Activated CD4-positive, alpha-beta T cell treated with anti-CD3 and anti-CD28 coated beads for 24 hours (primary cell): ENCODE measurements at regions not wholly inside any gene's neighbourhood (a gene's known extent, or its start where the extent isn't known, plus 50 kb on each side); places are given as distances from the start of the nearest gene placed in this dataset.

Source experiments
- DNase-seq, 2 donors: peaks; one replicate each; pipeline ENCODE4 v3.0.0-alpha.2; 2020; ENCODE audit warnings: low read depth in 2 of 2

- no peak for DNase-seq
These were observed 545.4 kb downstream of the TUSC7 start for GRCh38 chr3:117254985-117255384.

- DNase-seq, result no peak
These were observed 546.2 kb downstream of the TUSC7 start for GRCh38 chr3:117255736-117256135.

- no peak for DNase-seq
These were observed 552.4 kb downstream of the TUSC7 start for GRCh38 chr3:117261983-117262421.

GRCh38 chr3:117263270-117263669 lies 553.7 kb downstream of the TUSC7 start:
- no peak for DNase-seq

GRCh38 chr3:117263745-117264144 lies 554.2 kb downstream of the TUSC7 start:
- no peak for DNase-seq

DNA sequence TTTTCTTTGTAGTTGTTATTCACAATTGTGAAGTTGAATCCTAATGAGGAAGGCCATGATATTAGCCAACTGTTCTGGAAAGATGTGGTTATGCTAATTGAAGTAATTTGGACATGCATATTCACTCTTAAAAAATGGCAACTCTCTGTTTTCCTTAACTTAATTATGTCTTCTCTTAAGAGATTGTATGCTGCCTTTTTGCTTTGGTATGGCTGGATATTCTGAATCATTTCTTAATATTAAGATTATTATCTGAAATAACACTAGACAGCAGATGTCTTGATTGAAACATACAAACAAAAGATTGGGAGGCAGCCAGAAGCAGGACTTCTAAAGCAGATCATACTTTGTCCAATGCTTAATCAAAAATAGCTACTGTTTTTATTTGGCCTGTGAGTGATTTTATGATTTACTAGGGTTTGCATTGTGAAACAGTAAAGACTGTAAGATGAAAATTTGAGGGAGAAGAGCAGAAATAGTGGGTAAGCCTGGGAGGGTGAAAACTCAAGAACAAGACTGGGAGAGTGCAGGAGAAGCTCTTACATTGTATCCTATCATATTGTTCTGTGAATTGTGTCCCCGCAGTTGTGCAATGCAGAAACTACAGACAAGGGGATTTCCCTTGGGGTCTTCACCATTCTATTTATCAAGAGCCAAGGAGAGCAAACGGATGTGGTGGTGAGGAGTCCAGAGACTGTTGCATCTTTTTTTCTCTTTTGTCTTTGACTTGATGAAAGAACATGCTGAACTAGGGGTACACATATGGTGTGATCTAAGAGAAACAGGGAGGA lies 554.8 kb downstream of the TUSC7 start:
- DNase-seq, result no peak

DNA sequence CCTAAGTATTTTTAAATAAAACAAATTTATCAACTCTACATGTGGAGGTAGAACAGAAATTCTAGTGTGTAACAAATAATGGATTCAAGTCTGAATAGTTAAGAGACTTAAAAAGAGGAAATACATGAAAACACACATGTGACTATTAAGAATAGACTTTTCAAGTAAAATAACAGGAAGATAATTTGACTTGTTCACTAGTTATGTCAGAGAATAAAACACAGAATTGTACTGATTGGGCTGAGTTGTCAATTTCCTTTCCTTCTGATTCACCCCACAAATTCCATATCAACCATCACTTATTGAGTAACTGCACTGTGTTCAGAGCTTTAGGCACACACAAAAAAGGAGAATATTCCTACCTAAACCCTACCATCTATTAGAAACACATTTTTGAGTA lies 557.2 kb downstream of the TUSC7 start:
- DNase-seq, result no peak

DNA sequence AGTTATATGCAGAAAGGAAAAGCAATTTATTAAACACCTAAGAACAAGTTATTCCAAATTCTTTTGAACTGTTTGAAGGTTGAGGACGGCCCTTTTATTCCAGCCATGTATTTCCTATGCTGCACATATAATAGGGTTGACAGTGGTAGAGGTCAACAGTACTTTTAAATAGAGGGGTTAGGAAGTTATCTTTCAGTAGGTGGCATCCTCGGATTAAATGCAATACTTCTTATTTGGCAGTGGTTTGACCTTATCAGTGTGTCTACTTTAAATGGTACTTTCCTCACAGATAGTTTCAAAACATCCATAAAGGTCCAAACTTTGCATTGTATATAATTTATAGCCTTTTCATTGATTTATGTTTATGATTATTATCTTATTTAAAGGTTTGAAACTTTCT lies 558.7 kb downstream of the TUSC7 start:
- no peak for DNase-seq

DNA sequence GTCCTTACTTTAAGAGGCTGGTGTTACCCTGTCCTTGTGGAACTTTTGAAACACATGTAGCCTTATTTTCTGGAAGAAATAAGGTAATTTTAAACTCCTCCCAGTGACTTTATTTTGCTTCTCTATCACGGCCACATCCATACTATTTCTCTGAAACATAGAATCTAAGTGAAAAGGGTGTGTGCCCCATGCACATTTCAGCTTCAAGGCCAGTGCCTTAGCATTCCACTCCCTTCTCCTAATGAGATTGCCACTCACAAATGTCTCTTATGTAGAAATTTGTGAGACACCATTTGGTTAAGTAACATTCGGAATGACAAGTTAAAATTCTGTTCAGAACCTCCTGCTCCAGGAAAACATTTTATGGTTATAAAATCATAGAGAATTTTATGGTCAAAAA lies 562.7 kb downstream of the TUSC7 start:
- no peak for DNase-seq

- no peak for DNase-seq
These were observed 563.4 kb downstream of the TUSC7 start for GRCh38 chr3:117272876-117273523.

- no peak for DNase-seq
These were observed 568.2 kb downstream of the TUSC7 start for GRCh38 chr3:117277816-117278215.

DNA sequence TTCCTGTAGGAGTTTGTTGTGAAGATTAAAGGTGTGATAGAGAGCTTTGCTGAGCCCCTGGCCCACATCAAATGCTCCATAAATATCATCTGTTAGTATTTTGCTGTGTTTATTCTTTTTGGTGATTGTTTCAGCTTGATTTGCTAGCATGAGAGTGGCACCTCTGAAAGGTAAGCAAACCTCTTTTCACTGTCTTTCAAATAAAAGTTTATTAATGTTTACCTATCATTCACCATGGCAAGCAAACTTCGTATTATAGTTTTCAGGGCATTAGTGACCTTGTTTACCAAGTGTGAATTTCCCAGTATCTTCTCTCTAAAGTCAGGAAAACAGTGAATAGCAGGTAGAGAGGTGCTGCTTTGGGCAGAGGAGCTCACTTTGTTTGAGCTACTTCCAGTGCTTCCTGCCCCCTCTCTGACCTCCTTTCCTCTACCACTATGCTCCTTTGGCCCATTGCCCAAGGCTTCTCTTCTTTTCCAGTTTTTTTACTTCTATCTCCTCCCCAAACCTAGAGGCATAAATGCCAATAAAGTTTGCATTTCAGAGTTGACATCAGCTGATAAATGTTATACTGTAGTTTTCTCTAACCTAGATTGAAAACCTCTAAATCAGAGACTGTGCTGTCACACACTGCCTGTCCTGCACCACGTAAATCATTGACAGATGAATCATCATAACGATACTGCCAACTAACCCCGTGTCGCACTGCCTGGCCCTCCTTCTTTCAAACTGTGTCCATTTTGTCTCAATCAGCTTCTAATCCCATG lies 569.0 kb downstream of the TUSC7 start:
- no peak for DNase-seq

GRCh38 chr3:117281371-117281770 lies 571.8 kb downstream of the TUSC7 start:
- DNase-seq, result no peak

- DNase-seq, result no peak
These were observed 573.0 kb downstream of the TUSC7 start for GRCh38 chr3:117282566-117282965.

GRCh38 chr3:117285737-117286136 lies 576.2 kb downstream of the TUSC7 start:
- DNase-seq, result no peak

DNA sequence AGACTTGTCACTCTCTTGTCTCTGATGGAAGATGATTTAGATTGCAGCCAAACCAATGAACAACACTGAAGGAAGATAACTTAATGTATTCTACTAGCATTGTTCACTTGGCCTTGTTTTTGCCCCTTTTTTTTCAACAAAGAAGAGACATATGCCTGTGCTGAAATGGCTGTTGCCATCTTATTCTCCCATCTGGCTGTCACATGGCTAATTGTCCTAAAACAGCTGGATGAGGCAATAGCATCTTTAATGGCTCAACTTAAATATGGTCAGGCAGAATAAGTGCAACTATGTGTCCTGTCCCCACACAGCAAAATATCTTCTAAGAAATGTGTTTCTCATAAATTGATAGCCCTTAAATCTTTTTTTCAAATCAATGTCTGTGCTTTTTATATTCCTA lies 576.9 kb downstream of the TUSC7 start:
- DNase-seq, result no peak

GRCh38 chr3:117287602-117288001 lies 578.0 kb downstream of the TUSC7 start:
- no peak for DNase-seq

- DNase-seq, result no peak
These were observed 581.9 kb downstream of the TUSC7 start for GRCh38 chr3:117291476-117291875.

DNA sequence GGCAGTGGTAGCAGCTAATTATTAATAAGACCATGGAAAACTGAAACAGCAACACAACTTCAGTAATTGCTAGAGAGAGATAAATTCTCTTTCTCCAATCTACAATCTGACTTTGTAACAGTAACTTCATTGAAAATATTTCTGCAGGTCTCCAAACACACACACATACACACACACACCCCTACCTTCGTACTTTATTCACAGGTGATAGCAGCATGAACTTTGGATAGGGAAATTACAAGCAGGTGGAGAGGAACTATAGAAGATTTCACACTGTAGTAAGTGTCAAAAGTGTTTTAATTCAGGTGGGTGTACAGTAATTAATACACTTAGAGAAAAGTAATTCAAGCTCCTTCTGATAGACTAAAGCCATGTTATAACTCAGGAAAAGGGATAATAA lies 587.5 kb downstream of the TUSC7 start:
- no peak for DNase-seq

- no peak for DNase-seq
These were observed 588.0 kb downstream of the TUSC7 start for GRCh38 chr3:117297541-117297940.

DNA sequence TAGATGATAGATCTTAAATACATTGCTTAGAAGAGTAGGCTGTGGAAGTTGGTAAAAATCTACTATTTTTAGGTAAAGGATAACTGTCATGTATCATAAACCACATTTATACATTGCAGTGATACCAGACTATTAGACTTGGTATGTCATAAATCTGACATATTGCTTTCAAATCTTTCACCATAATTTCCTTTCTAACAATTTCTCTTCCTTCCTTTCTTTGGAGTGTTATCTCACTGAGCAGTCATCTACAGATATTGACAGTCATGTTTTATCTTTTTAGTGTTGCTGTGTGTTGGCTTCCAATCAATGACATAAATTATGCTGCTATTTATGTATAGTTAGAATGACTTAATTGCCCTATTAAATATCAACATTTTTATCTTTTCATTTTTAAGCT lies 588.7 kb downstream of the TUSC7 start:
- no peak for DNase-seq

DNA sequence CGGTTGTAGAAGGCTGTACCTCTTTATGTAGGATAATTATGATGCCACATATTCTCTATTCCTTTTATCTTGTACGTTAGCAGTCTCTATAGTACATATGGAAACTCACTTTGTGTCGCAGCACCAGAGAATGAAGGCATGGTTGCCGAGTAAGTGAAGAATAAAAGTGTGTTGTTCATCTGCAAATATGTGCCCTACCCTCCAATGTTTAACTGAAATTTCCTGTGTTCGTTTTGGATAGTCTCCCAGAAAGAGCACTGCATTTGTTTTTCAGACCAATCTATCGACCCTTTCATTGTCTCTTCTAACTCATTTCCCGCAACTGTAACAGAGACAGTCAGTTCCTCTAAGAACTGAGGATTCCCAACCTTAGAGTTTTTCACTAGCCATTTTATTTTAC lies 592.8 kb downstream of the TUSC7 start:
- DNase-seq, result no peak

- no peak for DNase-seq
These were observed 593.9 kb downstream of the TUSC7 start for GRCh38 chr3:117303443-117303842.
